NCI-H146 treated with DMSO at 0.1 percent for 48 hours (cell line): ENCODE measurements at regions not wholly inside any gene's neighbourhood (a gene's known extent, or its start where the extent isn't known, plus 50 kb on each side); places are given as distances from the start of the nearest gene placed in this dataset.
"Not testable (repeated sequence)": the region's sequence is repeated elsewhere in the genome, so short reads cannot be mapped to it uniquely, and the experiment has no call there.

Experiments used
- DNase-seq: peaks from one replicate; lab custom pipeline; 2025; ENCODE audit not compliant: unreplicated experiment; lab: John Stamatoyannopoulos, UW

GRCh38 chr16:54734156-54734555 lies 196.5 kb upstream of the IRX5 start:
- no peak for DNase-seq

- DNase-seq, result not testable (repeated sequence)
Observed at GRCh38 chr16:54727696-54728095, 203.0 kb upstream of the IRX5 start.

DNA sequence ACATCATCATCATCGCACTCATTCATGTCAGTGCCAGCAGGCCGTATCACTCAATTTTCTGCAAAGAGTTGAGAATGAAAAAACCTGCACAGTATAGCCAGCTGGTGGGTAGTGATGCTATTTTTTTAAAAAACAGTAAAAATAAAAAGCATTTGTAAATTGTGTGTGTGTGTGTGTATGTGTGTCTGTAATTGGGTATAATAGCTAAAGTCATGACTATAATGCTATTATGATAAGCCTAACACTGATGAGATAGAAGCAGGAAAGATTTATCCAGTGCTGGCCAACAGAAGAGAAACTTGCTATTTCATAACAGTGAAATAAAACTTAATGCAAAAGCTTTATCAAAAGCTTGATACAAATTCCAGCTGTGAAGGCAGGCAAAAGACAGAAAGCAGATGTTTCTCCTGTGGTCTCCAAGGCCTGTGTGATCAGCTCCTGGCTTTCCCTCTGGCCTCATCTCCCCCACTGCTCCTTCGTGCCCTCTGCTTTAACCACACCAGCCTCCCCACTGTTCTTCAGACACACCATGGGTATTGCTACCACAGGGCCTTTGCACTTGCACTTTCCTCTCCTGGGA lies 206.2 kb upstream of the IRX5 start:
- no peak for DNase-seq

GRCh38 chr16:54722210-54722676 lies 208.4 kb upstream of the IRX5 start:
- DNase-seq, result no peak

DNA sequence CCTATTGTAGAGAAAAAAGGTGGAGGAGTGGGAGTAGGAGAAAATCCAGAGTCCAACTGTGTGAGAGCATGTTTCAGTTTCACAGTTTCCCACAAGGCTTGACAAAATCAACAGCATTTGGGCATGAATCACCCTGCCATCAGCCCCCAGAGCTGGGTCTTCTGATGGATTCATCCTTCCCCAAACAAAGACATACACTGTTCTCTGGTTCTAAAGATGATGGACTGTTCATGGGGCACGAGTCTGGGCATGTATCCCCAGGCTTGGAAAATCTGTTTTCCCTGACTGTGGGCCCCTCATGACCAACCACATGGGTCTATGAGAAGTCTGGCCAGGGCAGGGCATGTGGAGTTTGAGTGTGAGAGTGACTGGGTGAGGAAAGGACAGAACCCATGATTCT lies 210.4 kb upstream of the IRX5 start:
- DNase-seq, result no peak

- no peak for DNase-seq
Observed at GRCh38 chr16:54719624-54720023, 211.0 kb upstream of the IRX5 start.

- DNase-seq, result no peak
Observed at GRCh38 chr16:54718376-54718775, 212.3 kb upstream of the IRX5 start.

DNA sequence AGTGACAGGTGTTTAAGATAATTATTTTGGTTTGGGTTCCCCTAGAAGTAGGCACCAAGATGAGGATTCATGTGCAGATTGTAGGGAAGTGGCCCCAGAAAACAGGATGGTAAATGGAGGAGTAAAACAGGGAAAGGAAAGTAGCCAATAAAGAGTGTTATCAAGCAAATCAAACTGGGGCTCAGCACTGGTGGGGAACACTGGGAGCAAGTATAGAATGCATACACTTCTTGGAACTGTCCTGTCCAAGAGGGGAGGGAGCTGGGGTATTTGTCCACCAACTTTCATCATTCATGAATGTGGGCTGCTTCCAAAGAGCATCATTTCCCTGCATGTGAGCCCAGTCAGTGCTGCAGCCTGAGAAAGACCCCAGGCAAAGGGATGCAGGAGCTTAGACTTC lies 215.7 kb upstream of the IRX5 start:
- DNase-seq, result no peak

DNA sequence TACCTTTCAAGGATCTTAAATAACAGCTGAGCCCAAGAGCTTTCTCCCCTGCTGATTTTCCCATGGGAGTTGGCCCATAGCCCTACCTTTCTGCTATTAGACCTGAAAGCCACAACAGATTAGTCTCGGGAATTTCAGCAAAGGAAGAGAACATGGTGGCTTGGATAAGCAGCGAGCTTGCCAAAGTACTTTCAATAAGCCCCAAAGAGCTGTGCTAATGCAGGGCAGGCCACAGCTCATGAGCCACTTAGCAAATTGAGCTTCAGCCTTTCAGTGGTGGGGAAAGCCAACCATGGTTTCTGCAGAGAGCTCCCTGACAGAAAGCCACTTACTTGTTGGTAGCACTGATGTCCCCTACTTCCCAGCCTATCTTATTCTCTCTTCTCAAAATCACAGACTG lies 217.8 kb upstream of the IRX5 start:
- DNase-seq, result no peak

DNA sequence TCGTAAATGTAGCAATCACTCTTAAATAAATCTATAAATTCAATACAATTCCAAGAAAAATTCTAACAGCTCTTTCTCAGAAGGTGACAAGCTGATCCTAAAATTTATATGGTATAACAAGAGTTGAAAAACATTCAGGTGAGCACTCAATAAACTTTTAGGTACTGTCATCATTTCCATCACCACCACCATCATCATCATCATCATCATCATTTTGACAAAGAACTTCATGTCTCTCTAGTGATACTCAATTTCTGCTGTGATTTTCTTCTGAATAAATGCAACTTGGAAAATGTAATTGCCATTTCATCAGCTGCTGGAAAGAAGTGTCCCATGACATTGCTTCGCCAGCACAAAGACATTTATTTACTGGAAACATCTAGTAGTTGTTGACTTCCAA lies 222.9 kb upstream of the IRX5 start:
- DNase-seq, result no peak

GRCh38 chr16:54706406-54706805 lies 224.3 kb upstream of the IRX5 start:
- no peak for DNase-seq

- DNase-seq, result no peak
Observed at GRCh38 chr16:54703339-54703738, 227.3 kb upstream of the IRX5 start.

- DNase-seq, result no peak
Observed at GRCh38 chr16:54699656-54700055, 231.0 kb upstream of the IRX5 start.

DNA sequence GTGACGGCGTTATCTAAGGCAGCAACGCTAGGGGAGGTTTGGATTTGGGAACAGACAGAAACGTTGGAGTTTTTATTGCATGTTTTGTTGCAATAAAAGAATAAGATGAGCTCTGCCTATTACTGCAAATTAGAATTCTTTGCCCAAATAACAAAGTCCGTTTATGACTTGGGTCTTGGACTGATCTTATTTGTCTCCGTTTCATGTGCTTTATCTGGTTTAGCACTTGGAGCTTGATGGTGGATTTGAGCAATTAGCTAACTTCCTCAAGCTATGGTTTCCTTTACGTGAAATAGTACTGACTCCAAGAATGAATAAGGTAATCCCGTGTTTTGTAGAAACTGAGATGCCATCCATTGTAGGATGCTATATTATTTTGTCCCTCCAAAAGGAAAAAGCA lies 233.0 kb upstream of the IRX5 start:
- DNase-seq, result no peak

DNA sequence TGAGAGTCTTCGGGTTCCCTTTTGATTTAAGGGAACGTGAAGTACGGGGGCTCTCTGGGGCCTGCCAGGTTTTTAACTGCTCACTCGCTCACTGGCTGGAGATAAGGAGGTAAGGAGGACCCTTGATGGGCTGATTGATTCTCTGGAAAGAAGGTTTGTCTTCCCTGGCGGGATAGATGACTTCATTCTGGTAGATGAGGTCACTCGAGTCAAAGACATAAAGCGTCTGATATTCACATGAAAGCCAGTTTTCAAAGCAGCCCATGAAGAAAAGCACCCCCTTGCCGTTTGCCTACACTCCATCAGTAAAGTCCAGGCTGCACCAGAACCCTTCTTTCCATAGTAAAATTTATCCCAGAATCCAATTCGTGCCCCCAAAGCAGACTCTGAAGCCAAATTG lies 233.7 kb upstream of the IRX5 start:
- no peak for DNase-seq

- no peak for DNase-seq
Observed at GRCh38 chr16:54696522-54696921, 234.1 kb upstream of the IRX5 start.

DNA sequence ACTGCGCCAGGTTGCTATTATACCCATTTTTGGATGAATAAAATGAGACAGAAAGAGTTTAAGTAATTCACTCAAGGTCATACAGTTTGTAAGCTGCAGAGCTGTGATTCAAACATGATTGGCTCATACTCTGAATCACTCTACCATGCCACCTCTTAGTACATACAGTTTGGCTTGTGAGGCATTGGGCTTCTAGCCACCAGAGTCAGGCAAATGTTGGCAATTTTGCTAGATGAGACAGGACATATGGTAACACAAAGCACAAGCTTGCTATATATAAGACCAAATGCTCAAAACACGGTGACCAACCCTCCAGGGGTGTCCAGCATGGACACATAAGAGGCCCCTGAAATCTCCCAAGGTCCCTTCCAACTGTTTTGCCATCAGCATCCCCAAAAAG lies 236.0 kb upstream of the IRX5 start:
- no peak for DNase-seq

- DNase-seq, result no peak
Observed at GRCh38 chr16:54693864-54694263, 236.8 kb upstream of the IRX5 start.

DNA sequence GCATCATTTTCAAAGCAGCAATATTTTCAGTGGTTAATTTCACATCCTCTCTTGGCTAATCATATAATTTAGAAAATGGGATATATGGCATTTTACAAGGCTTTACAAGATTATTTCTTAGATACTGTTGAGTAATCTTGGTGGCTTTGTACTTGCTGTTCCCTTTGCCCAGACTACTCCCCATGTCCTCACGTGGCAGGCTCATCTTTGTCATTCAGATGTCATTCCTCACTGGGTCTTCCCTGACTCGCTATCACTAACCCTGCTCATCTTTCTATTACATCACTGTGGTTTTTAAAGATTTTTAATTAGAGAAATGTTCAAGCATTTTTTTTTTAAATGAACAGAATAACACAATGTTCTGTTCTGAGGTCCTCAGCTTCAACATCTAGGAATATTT lies 240.0 kb upstream of the IRX5 start:
- DNase-seq, result no peak

GRCh38 chr16:54690306-54690705 lies 240.4 kb upstream of the IRX5 start:
- DNase-seq, result no peak

DNA sequence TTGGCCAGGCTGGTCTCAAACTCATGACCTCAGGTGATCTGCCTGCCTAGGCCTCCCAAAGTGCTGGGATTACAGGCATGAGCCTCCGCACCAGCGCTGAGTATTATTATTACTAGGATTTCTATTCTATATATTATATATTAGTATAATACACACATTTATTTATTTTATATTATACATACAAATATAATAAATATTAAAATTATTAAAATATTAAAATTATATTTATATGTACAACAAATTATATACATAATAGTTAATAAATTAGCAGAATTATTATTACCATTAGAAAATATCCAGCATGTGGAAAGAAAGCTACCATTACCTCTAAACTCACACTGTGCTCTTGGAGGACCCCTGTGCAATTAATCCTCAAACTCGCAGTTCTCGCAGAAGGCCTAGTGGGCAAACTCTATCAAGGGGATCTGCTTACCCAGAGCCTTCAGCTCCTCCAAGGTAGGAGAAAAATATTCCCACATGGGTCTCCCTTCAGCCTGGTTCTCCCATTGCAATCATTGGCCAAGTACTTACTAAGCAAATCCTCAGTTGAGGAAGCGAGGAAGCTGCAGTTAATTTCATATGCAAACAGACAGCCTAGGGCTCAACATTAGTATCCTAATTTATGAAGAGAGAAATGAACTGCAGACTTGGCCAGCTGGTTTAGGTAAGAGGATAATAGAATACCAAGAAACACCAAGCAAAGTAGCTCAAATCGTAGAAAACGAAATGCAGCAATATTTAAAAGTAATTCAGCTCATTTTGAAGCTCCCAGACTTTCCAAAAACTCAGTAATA lies 241.4 kb upstream of the IRX5 start:
- no peak for DNase-seq

DNA sequence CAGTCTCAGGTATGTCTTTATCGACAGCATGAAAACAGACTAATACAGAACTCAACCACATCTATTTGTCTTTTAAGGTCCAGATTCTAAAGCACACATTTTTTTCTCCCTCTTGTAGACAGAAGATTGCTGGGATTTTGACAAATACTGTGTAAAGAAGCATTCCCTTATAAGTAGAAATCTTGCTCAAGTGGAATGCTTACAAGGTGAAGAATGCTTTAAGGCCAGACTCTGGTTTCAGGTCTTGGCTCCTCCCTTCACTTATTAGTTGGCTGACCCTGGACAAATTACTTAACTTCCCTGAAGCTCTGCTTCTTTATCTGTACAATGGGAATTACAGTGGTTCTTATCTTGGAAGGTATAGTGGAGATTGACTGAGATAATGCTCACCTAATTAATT lies 242.3 kb upstream of the IRX5 start:
- no peak for DNase-seq
